ELR (cell line): ENCODE measurements at regions not wholly inside any gene's neighbourhood (a gene's known extent, or its start where the extent isn't known, plus 50 kb on each side); places are given as distances from the start of the nearest gene placed in this dataset.

Source experiments
- DNase-seq: peaks from one replicate; pipeline ENCODE4 v3.0.0-alpha.2; 2015; ENCODE audit warnings: low read depth

DNA sequence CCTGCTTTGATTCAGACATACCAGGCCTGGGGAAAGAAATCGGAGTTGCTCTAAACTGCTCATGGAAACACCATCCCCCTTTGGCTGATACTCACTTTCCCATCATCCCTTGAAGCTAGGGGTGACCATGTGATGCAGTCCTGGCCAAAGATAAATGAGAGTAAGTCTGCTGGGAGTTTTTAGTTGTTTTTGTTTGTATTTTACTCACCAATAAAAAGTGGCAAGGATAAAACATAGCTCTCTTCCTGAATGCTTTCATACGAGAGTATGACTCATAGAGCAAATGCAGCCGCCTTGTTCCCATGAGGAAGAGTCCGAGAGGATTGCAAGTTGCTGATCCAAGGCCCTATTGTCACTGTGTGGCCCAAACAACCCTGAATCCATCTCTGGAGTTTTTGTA, 126.4 kb upstream of the TMEM132C start:
- DNase-seq = no peak

DNA sequence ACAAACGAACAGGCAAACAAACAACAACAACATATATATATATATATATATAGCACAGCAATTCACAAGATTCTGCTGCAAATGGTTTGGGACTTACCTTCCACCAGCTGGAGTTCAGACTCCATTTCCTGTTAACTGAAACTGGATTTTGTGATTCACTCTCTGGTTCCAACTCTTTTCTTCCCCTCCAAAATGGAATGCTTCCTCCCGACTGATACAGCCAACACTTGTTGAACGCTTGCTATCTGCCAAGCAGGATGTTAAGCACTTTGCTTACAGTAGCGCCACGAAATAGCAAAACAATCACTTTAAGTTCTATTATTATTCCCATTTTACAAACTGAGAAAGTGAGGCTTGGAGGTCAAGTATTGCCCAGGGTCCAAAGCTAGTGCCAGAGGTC, 116.0 kb upstream of the TMEM132C start:
- DNase-seq = no peak

DNA sequence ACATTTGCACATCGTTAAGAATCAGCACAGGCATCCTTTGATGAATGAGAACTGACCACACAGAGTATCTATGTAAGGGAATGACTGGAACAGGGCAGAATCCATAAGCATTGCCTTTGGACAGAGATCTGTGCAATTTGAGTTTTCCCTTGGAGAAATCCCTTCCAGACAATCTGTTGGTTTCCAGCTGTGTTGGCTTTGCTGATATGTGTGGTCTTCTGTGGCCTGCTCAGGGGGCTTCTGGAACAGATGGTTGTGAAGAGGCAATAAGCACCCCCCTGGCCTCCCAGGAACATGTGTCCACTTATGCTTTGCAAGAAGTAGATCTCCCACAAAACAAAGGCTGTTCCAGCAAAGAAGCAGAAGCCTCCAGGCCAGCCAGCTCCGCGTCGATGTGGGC, 111.4 kb upstream of the TMEM132C start:
- DNase-seq = no peak

- DNase-seq = no peak
Observed at GRCh38 chr12:128163086-128163485, 103.9 kb upstream of the TMEM132C start.

DNA sequence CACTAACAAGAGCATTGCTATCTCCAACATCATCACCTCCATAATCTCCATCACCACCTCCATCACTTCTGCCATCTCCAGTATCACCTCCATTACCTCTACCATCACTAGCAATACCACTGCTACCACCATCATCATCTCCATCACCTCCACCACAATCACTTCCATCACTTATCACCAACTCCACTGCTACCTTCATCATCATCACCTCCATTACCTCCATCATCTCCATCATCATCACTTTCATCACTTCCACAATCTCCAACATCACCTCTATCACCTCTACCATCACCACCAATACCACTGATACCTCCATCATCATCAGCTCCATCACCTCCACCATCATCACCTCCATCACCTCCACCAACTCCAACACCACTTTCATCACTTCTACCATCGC, 102.4 kb upstream of the TMEM132C start:
- no peak for DNase-seq

DNA sequence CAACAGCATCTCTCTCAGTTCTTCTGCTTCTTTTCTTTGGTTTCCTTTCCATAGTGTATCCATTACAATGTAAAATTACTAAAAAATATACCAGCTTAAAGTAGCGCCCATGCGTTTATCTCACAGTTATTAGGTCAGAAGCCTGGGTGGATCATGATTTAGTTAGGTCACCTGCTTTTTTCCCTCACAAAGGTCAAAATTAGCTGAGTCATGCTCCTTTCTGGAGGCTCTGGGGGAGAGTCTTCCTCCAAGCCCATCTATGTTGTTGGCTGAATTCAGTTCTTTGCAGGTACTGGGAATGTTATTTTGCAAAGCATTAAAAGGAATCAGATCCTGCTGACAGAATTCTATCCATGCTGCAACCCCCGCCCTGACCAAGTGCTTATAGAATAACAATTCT, 101.6 kb upstream of the TMEM132C start:
- DNase-seq = no peak

DNA sequence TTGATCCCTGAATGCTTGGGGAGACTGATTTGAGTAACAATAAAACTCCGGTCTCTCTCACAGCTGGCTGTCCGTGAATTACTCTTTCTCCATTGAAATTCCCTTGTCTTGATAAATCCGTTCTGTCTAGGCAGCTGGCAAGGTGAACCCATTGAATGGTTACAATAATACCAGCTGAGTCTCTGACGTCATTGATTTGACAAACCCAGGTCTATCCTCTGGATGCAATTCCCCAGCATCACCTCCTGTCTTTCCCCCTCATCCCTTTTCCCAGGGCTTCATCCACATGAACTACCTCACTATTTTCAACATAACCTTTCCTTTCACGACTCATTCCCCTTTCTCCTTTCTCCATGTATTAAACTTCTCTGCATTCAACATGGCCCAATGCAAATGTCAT, 98.7 kb upstream of the TMEM132C start:
- no peak for DNase-seq

DNA sequence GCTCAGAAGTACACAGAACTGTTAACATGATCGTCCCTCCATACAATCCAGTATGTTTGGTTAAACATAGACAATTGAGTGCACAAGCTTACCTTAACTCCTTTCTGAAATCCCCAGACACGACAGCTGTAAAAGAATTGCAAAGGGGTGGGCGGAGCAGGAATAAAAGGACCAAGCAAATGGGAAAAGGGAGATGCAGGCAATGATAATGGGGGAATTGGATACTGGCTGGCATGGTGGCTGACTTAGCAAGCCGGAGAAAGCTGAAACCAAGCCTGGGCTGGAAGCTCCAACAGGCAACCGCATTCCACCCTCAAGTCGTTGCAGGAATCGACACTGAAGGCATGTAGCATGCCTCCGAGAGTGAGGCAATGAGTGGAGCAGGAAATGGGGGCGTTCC, 96.8 kb upstream of the TMEM132C start:
- DNase-seq = no peak

GRCh38 chr12:128178565-128178964, 88.4 kb upstream of the TMEM132C start:
- no peak for DNase-seq

- no peak for DNase-seq
Observed at GRCh38 chr12:128178966-128179365, 88.0 kb upstream of the TMEM132C start.

DNA sequence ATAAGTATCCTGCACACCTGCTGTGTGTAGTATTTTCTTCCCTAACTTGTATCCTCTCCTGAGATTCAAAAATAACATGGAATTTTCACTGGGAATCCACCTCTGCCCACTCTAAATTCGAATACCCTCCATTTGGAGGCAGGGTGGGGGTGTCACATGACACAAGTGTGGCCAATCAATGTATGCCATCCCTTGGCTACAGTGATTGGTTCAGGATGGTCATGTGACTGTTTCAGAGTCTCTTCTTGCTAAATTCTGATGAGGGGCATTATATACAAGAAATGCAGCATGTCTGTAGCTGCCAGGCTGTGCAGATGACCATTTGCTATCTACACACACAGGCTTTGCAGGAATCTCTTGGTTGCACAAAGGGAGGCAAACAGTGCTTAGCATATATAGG, 86.8 kb upstream of the TMEM132C start:
- no peak for DNase-seq

DNA sequence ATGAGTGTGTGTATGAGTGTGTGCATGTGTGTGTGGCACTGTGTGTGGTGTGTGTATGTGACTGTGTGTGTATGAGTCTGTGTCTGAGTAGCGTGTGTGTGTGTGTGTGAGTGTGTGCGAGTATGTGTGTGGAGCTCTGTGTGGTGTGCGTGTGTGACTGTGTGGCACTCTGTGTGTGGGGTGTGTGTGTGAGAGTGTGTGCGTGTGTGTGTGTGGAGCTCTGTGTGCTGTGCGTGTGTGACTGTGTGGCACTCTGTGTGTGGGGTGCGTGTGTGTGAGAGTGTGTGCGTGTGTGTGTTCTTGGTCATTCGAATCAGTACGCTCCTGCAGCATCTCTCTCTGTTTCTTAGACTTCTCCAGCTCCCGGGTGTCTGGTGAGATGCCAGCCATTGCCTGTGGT, 76.9 kb upstream of the TMEM132C start:
- no peak for DNase-seq

GRCh38 chr12:128190614-128191013, 76.4 kb upstream of the TMEM132C start:
- no peak for DNase-seq

- no peak for DNase-seq
Observed at GRCh38 chr12:128191380-128191779, 75.6 kb upstream of the TMEM132C start.

DNA sequence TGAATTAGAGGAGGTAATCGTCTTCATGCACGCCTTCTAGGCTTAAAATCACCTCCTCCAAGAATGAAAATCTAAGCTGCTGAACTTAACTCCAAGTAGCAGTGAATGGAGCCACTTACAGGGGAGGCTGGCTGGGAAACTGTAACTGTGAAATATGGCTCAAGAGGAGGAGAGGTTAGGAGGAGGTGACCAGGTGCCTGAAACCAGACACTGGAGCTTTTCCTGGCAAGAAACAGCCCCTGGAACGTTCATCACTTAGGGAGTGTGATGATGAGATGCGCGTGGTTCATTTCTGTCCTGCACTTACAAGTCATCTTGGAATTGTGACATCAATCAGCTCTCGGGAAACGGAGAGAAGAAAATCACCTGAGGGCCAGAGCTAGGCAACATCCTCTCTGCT, 62.3 kb upstream of the TMEM132C start:
- no peak for DNase-seq

GRCh38 chr12:128205145-128205544, 61.8 kb upstream of the TMEM132C start:
- no peak for DNase-seq

DNA sequence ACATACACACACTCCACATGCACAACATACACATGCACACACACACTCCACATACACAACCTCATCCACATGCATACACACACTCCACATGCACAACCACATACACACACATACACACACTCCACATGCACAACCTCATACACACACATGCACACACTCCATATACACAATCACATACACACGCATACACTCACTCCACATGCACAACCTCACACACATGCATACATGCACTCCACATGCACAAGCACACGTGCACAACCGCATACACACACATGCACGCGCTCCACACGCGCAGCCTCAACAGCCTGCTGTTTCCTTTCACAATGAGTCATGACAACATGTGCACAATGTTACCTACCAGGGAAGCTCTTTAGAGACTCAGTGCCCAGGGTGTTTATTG, 61.2 kb upstream of the TMEM132C start:
- DNase-seq = no peak
